ENCODE measurements at regions not wholly inside any gene's neighbourhood (a gene's known extent, or its start where the extent isn't known, plus 50 kb on each side); places are given as distances from the start of the nearest gene placed in this dataset.

GRCh38 chr6:141347086-141347485 lies 785.6 kb upstream of the GJE1 start:
- no peak for TF ChIP-seq ZNF274 (IDR thresholded peaks at IDR 0.05; ENCODE audit: low read depth, low read length)
- no peak for TF ChIP-seq SUZ12 (IDR thresholded peaks at IDR 0.05; ENCODE audit: extremely low read depth, insufficient read depth, insufficient read length)
